Body of pancreas (tissue), 4 donors: ENCODE measurements at regions not wholly inside any gene's neighbourhood (a gene's known extent, or its start where the extent isn't known, plus 50 kb on each side); places are given as distances from the start of the nearest gene placed in this dataset.

Experiments
- CTCF ChIP-seq, 7 experiments: fragments of 450-650 bp in 4 of 7; fragments of 200-600 bp in 3 of 7; sonication (generic) in 3 of 7; IDR thresholded peaks; one replicate each; pipeline ENCODE4 v1.5.1; 2016 to 2019; ENCODE audit warnings: antibody characterized with exemption in 7 of 7
- POLR2A ChIP-seq, 3 donors: fragments of 450-650 bp; IDR thresholded peaks; one replicate each; pipeline ENCODE4 v1.6.1; 2016; ENCODE audit warnings: antibody characterized with exemption in 3 of 3, mild to moderate bottlenecking in 2 of 3

- no peak for TF ChIP-seq CTCF (IDR thresholded peaks at IDR 0.05)
- TF ChIP-seq POLR2A (IDR thresholded peaks at IDR 0.05): no peak
Measured at GRCh38 chr5:7190712-7191250, 205.2 kb upstream of the ADCY2 start.
